HG03060 (cell line): ENCODE measurements at regions not wholly inside any gene's neighbourhood (a gene's known extent, or its start where the extent isn't known, plus 50 kb on each side); places are given as distances from the start of the nearest gene placed in this dataset.

Source experiments
- ATAC-seq: cut with Tn5 transposase; IDR thresholded peaks from one replicate; pipeline ENCODE4 v1.9.1; 2021; ENCODE audit warnings: low read depth, moderate number of reproducible peaks; ENCODE audit not compliant: unreplicated experiment

DNA sequence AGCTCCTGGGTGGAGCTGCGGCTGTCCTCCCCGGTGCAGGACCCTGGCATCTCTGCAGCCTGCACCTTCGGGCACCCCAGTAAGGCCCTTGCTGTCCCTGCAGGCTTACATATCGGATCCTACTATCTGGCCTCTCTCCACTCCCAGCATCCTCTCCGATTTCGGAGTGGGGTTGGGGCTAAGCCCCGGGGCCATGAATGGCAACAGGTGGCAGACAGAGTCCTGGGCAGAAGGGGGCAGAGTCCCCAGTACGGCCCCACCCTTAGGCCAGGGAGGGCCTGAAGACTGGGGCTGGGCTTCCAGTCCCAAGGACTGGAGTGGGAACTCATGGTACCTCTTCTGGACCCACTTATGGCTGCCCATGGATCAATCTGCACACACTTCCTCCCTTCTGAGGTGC lies 180.4 kb upstream of the MC4R start:
- ATAC-seq, result no peak

DNA sequence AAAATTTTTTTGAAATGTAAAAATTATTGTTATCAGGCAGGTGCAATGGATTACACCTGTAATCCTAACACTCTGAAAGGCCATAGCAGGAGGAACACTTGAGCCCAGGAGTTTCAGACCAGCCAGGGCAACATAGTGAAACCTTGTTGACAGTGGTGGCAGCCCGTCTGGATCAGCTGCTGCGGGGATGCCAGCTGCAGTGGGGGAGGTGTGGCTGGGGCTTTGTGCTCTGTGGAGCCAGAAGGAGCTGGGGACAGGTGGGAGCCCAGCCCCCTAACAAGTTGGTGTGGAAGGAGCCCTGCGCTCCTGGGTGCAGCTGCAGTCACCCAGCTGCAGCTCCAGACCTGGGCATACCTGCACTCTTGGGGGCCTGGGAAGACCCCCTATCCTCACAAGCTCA lies 182.4 kb upstream of the MC4R start:
- ATAC-seq, result no peak

- no peak for ATAC-seq
Measured at GRCh38 chr18:60555625-60556024, 183.1 kb upstream of the MC4R start.

- ATAC-seq, result no peak
Measured at GRCh38 chr18:60556326-60556725, 183.8 kb upstream of the MC4R start.

DNA sequence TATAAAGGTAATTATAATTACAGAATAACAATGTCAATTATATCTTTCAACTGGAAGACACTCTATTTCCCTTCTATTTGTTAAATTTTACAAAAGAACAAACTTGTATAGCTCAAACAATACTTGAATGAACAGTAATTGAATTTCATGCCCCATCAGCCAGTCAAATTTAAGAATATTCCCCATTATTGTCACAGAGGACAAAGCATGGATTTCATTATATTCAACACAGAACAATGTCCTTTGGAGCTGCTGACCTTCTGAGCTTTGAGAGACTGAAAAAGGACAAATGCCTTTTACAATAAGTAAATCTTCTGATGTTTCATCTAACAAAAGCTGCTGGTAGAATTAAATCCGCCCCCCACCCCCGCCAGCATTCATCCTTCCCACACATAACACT lies 187.5 kb upstream of the MC4R start:
- ATAC-seq, result no peak

- ATAC-seq, result no peak
Measured at GRCh38 chr18:60563082-60563481, 190.5 kb upstream of the MC4R start.

GRCh38 chr18:60568220-60568619 lies 195.6 kb upstream of the MC4R start:
- no peak for ATAC-seq

GRCh38 chr18:60570172-60570571 lies 197.6 kb upstream of the MC4R start:
- ATAC-seq, result no peak

- ATAC-seq, result no peak
Measured at GRCh38 chr18:60577457-60577856, 204.9 kb upstream of the MC4R start.

- ATAC-seq, result no peak
Measured at GRCh38 chr18:60585670-60586069, 213.1 kb upstream of the MC4R start.

DNA sequence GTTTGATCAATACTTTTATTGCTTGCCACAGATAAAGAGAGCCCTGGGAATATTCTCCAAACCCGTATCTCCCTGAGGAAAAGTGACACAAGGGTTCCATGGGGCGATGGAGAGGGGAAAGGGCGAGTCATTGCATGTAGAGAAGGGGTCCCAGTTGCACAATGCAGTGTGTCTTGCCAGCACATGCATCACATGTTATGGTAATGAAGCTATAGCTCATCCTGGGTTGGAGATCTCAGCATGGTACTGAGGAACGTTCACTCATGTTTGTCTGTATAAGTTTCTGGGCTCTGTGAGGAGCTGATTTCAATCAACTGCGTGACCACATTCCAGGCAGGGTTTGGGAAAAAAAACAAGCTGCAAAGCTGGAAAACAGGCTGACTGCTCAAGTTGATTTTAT lies 220.7 kb upstream of the MC4R start:
- ATAC-seq, result no peak

DNA sequence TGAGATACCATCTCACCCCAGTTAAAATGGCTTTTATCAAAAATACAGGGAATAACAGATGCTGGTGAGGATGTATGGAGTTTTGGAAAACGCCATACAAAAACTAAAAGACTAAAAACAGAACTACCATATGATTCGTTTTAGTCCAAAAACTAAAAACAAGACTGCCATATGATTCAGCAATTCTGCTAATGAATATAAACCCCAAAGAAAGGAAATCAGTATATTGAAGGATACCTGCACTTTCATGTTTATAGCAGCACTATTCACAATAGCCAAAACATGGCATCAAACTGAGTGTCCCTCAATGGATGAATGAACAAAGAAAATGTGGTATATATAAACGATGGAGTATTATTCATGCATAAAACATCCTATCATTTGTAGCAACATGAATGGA lies 224.4 kb upstream of the MC4R start:
- no peak for ATAC-seq

DNA sequence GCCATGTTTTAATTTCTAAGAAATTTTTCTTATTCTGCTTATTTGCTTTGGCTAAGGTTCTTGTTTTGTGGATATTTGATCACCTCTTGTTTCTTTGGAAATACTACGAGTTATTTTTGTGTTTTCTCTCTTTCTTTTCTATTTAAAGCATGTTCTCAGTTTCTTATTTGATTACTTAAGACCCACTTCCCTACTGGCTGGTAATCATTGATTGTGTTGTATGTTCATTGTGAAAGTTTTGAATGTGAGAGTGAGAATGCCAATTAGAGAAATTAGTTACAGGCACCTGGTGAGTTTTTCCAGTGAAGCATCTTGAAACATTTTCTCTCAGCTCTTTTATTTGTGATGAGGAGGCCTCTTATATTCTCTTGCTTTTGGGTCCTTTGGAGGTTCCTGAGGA lies 226.7 kb upstream of the MC4R start:
- ATAC-seq, result peak; percentile 86

GRCh38 chr18:60599995-60600394 lies 227.4 kb upstream of the MC4R start:
- ATAC-seq, result no peak

GRCh38 chr18:60601249-60601648 lies 228.7 kb upstream of the MC4R start:
- no peak for ATAC-seq

GRCh38 chr18:60623331-60623730 lies 250.8 kb upstream of the MC4R start:
- no peak for ATAC-seq

- no peak for ATAC-seq
Measured at GRCh38 chr18:60624207-60624606, 251.6 kb upstream of the MC4R start.

DNA sequence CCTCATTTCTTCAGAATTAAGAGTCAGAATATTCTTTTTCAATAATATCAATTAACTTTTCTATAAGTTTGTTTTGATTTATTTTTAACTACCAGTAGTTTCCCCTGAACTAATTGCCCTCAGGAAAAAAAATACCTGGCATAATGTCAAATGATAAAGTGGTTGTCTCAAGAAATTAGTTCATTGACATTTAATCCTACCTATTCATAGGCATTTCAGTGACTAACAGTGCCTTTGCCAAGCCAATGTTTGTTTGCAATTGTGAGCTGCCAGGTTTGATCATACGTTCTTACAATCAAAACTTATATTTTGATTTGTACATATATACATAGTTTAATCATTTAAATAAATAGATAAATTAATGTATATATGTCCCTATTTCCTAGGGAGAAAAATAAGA lies 267.3 kb upstream of the MC4R start:
- ATAC-seq, result no peak

DNA sequence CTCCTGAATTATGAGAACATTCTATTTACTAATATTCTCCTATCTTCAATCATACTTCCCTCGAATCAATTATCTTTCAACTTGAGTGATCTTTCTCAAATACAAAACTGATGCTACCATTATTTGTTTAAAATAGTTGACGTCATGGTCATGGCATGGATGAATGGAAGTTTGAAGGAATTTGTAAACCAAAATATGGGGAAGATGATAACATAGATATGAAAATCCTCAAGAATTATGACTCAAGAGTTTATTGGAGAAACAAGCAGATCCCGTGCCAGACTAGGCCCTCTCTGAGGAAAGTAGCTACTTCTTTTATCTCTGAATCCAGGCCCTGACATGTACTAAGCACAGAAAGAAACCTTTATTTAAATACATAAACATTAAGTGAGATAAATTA lies 270.4 kb upstream of the MC4R start:
- ATAC-seq, result no peak

GRCh38 chr18:60646725-60647124 lies 274.1 kb upstream of the MC4R start:
- ATAC-seq, result no peak

DNA sequence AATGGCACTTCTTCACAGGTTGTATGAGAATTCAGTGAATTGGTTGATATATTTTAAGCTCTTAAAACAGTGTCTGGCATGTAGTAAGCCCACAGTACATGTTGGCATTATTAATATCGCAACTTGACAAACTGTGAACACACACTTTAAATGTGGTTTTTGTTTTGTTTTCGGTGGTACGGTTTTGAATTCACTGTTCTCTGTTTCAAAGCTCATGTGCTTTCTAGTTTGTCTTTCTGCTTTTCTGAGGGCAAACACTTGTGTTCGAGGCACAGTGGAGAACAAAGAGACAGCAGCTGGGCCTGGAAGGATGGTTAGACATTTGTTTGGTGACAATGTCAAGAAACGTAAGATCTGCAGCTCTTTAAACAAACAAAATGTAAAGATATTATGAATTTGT lies 276.5 kb upstream of the MC4R start:
- peak; percentile 94 for ATAC-seq

GRCh38 chr18:60649842-60650536 lies 277.4 kb upstream of the MC4R start:
- ATAC-seq, result no peak

DNA sequence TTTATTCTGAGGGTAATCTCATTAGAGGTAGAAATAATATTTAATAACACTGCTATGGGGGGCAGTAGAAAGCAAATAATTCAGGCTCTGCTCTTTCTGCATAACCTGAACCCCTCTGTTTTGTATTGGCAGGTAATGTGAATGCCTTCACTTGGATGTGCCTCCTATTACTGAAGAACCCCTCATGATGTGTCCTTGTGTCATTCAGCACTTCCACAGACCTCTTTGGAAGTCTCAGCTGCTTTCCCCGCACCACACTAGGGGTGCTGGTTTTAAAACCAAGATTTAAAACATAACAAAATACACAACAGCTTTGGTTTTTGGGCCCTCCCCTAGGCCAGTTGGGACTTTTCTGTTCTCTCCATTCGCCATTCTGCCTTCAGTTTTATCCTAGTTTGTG lies 281.7 kb upstream of the MC4R start:
- no peak for ATAC-seq
